Peyer's patch (tissue), 4 donors: ENCODE measurements at regions not wholly inside any gene's neighbourhood (a gene's known extent, or its start where the extent isn't known, plus 50 kb on each side); places are given as distances from the start of the nearest gene placed in this dataset.

ENCODE experiments used
- DNase-seq, 3 donors: peaks; one replicate each; pipeline ENCODE4 v3.0.0-alpha.2; 2017 to 2019
- H3K27ac ChIP-seq, 4 donors: fragments of 200-600 bp; sonication (generic); one replicate each; pipeline ENCODE4 v1.5.1; 2016 to 2019
- H3K27me3 ChIP-seq, 2 donors: fragments of 200-600 bp; sonication (generic); one replicate each; pipeline ENCODE4 v1.5.1; 2019
- H3K36me3 ChIP-seq, 3 donors: fragments of 200-600 bp; sonication (generic); one replicate each; pipeline ENCODE4 v1.5.1; 2016 to 2019
- H3K4me1 ChIP-seq, 4 donors: fragments of 200-600 bp; sonication (generic); one replicate each; pipeline ENCODE4 v1.5.1; 2016 to 2019
- H3K4me3 ChIP-seq, 4 donors: fragments of 200-600 bp; sonication (generic); 1 replicate in 3 of 4; 2 replicates in 1 of 4; pipeline ENCODE4 v1.5.1; 2016 to 2019; ENCODE audit warnings: mild to moderate bottlenecking in 1 of 4
- H3K9me3 ChIP-seq, 4 donors: fragments of 200-600 bp; sonication (generic); one replicate each; pipeline ENCODE4 v1.5.1; 2016 to 2019; ENCODE audit warnings: mild to moderate bottlenecking in 1 of 4
- POLR2A ChIP-seq, 2 donors: fragments of 450-650 bp; IDR thresholded peaks; one replicate each; pipeline ENCODE4 v1.5.1; 2017; ENCODE audit warnings: antibody characterized with exemption in 2 of 2, mild to moderate bottlenecking in 2 of 2, moderate library complexity in 2 of 2
- TF ChIP-seq, protein P1 (sequence below), 6 experiments: fragments of 450-650 bp in 4 of 6; fragments of 200-600 bp in 2 of 6; sonication (generic) in 1 of 6; IDR thresholded peaks; one replicate each; pipeline ENCODE4 v1.5.1; 2017 to 2019; ENCODE audit warnings: antibody characterized with exemption in 6 of 6, mild to moderate bottlenecking in 3 of 6, moderate library complexity in 1 of 6

DNA sequence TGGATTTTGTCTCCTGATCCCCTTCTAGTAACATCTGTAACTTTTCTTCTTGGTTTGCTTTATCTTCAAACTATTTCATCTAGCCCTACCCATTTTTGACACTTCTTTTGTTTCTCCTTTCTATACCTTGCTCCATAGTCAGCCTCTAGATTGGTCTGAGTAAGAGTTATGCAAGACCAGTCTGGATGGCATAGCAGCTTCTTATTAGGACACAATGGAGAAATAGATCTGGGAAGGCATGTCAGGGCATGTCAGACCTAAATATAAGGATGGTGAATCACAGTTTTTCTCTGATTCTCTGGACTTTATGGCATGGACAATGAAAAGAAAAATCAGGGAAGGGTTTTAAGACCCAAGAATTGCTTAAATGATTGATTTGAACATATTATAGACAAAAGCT, 452.5 kb downstream of the RAP2B start:
- no peak for TF ChIP-seq POLR2A (IDR thresholded peaks at IDR 0.05)
- TF ChIP-seq, protein P1, sequence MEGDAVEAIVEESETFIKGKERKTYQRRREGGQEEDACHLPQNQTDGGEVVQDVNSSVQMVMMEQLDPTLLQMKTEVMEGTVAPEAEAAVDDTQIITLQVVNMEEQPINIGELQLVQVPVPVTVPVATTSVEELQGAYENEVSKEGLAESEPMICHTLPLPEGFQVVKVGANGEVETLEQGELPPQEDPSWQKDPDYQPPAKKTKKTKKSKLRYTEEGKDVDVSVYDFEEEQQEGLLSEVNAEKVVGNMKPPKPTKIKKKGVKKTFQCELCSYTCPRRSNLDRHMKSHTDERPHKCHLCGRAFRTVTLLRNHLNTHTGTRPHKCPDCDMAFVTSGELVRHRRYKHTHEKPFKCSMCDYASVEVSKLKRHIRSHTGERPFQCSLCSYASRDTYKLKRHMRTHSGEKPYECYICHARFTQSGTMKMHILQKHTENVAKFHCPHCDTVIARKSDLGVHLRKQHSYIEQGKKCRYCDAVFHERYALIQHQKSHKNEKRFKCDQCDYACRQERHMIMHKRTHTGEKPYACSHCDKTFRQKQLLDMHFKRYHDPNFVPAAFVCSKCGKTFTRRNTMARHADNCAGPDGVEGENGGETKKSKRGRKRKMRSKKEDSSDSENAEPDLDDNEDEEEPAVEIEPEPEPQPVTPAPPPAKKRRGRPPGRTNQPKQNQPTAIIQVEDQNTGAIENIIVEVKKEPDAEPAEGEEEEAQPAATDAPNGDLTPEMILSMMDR (IDR thresholded peaks at IDR 0.05) = no peak
- no peak overlapping the region for H3K4me3 ChIP-seq
- no peak for DNase-seq
- H3K27ac ChIP-seq = no peak overlapping the region
- H3K36me3 ChIP-seq = no peaks in the 10 kb centered on the region
- no peaks in the 10 kb centered on the region for H3K4me1 ChIP-seq
- no peaks in the 10 kb centered on the region for H3K9me3 ChIP-seq
- H3K27me3 ChIP-seq = no peaks in the 10 kb centered on the region

DNA sequence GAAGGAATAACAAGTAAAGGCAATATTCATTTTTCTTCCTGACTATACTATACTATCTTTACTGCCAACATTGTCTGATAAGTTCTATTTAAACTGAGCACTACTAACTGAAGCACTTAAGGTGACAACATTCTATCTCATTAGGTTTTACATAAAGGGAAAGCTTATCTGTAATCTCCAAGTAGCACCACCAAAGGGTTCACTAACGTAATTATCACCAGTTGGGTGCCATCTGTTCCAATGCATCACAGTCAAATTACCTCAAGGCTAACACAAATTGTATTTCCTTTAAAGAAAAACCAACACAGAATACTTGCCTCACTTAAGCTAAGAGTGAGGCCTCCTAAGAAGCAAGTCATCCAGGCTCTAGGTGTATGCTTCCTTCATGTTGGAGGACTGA, 453.8 kb downstream of the RAP2B start:
- no peaks in the 10 kb centered on the region for H3K9me3 ChIP-seq
- TF ChIP-seq, protein P1 (IDR thresholded peaks at IDR 0.05) = no peak
- no peak for TF ChIP-seq POLR2A (IDR thresholded peaks at IDR 0.05)
- no peak overlapping the region for H3K4me3 ChIP-seq
- H3K36me3 ChIP-seq = no peaks in the 10 kb centered on the region
- no peaks in the 10 kb centered on the region for H3K27me3 ChIP-seq
- H3K4me1 ChIP-seq = no peaks in the 10 kb centered on the region
- no peak for DNase-seq
- H3K27ac ChIP-seq = no peak overlapping the region

DNA sequence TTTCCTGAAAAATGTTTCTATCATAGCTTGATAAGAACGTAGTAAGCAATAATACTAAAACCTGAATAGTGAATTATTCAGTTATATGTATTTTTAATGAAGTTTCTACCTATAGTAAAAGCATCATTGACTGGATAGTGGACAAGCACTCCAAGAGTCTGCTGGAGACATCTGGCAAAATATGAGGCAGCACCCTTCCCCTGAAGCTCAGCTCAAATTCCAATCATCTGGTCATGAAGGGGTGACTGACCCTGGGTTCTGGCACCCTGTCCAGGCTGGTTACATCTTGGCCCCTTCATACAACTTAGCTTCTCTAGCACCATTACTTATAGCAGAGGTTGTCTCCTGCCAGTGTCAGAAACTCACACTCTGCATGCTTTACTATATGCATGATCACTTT, 455.4 kb downstream of the RAP2B start:
- H3K9me3 ChIP-seq = no peaks in the 10 kb centered on the region
- no peak for DNase-seq
- H3K27me3 ChIP-seq = no peaks in the 10 kb centered on the region
- no peak overlapping the region for H3K4me3 ChIP-seq
- TF ChIP-seq POLR2A (IDR thresholded peaks at IDR 0.05) = no peak
- TF ChIP-seq, protein P1 (IDR thresholded peaks at IDR 0.05) = no peak
- no peaks in the 10 kb centered on the region for H3K36me3 ChIP-seq
- no peaks in the 10 kb centered on the region for H3K4me1 ChIP-seq
- H3K27ac ChIP-seq = no peak overlapping the region

DNA sequence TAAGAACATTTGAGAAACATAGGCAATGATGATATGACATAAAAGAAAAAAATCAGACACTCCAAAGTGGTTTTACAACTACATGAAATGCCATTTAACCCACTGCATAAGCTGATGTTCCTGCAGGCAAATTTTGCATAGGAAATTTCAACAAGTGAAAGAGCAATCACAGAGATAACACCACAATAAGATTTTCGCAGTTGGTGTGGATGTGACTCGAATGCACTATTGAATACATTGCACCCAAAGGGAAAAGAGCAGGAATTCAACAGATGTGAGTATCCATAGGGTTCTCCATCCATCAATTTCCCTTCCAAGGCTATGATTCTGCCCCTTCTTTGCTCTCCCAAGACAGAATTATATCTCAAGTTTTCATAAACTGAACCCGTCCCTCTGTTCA, 456.1 kb downstream of the RAP2B start:
- no peaks in the 10 kb centered on the region for H3K36me3 ChIP-seq
- H3K4me1 ChIP-seq = no peaks in the 10 kb centered on the region
- H3K4me3 ChIP-seq = no peak overlapping the region
- no peak for DNase-seq
- no peak for TF ChIP-seq POLR2A (IDR thresholded peaks at IDR 0.05)
- TF ChIP-seq, protein P1 (IDR thresholded peaks at IDR 0.05) = no peak
- H3K27me3 ChIP-seq = no peaks in the 10 kb centered on the region
- no peak overlapping the region for H3K27ac ChIP-seq
- no peaks in the 10 kb centered on the region for H3K9me3 ChIP-seq

DNA sequence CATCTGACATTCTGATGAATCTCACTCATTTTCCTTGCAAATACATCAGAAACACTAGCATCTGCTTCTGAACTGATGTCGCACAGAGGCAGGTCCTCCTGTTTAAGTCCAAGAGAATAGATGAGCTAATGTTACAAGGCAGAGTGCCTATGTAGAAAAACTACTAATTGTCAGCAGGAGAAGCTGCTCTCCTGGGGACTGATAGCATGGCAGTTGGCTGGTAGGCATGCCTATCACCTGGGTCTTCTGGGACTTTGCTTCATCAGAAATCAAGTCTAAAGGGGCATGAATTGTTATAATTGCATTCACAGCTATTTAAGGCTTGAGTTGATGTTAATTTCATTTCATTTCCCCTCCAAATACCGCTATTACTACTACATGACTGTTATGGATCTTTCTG, 457.2 kb downstream of the RAP2B start:
- no peak for TF ChIP-seq POLR2A (IDR thresholded peaks at IDR 0.05)
- TF ChIP-seq, protein P1 (IDR thresholded peaks at IDR 0.05) = no peak

DNA sequence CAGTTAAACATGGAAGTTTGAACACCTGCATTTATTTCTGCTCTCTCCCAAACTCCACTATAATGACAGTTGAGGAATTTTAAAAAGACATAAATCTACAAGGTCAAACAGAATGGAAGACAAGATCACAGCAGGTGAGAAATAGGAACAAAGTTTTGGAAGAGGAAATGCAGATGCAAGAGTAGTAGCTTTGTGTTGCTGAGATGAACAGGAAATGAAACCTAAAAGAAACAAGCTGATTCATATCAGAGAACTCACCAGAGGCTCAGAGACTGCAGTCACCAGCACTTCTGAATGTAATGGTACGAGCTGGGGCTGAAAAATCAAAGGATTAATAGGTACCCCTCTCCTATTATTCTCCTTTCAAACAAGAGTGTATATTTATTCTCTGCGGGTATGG, 459.9 kb downstream of the RAP2B start:
- Histone ChIP-seq H3K4me1 (no peaks in the 10 kb centered on the region), H3K27ac (no peak overlapping the region), H3K9me3 (no peaks in the 10 kb centered on the region), H3K36me3 (no peaks in the 10 kb centered on the region), H3K27me3 (no peaks in the 10 kb centered on the region), H3K4me3 (no peak overlapping the region)
- DNase-seq = no peak
- TF ChIP-seq, protein P1 (IDR thresholded peaks at IDR 0.05) = no peak
- TF ChIP-seq POLR2A (IDR thresholded peaks at IDR 0.05) = no peak

More for the DNA sequence above, 457.2 kb downstream of the RAP2B start:
- H3K4me1 ChIP-seq = no peaks in the 10 kb centered on the region
- no peaks in the 10 kb centered on the region for H3K27me3 ChIP-seq
- H3K36me3 ChIP-seq = no peaks in the 10 kb centered on the region
- H3K4me3 ChIP-seq = no peak overlapping the region
- H3K9me3 ChIP-seq = no peaks in the 10 kb centered on the region
- no peak for DNase-seq
- H3K27ac ChIP-seq = no peak overlapping the region
